NB4 (cell line): ENCODE measurements at regions not wholly inside any gene's neighbourhood (a gene's known extent, or its start where the extent isn't known, plus 50 kb on each side); places are given as distances from the start of the nearest gene placed in this dataset.

Experiments
- CTCF ChIP-seq: IDR thresholded peaks from one replicate; pipeline ENCODE4 v1.5.1; 2012; ENCODE audit warnings: low read depth, low read length
- POLR2A ChIP-seq: IDR thresholded peaks from 2 replicates; pipeline ENCODE4 v1.6.1; 2011; ENCODE audit warnings: mild to moderate bottlenecking; ENCODE audit not compliant: insufficient read length; ENCODE audit errors: extremely low read depth
- TF ChIP-seq, protein P1 (sequence below): IDR thresholded peaks from 2 replicates; pipeline ENCODE4 v1.6.1; 2011; ENCODE audit warnings: low read depth, low read length

DNA sequence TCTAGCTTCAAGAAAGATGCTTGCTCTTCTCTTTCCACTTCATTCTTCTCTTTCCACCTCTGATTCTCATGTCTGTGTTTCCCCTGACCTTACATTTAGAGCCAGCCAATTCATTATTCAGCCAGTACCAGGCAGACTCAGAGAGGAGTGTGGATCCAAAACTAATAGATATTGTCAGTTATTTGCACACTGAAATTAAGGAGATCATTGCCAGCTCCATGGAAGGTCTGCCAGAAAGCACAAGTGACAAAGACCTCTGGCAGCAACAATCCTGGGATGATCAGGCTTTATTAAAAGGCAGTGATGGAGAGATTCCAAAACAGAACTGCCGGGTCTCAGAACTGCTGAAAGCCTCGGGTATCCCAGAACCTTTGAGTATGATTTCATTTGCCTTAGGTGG lies 749.4 kb downstream of the XPNPEP1 start:
- no peak for TF ChIP-seq POLR2A
- TF ChIP-seq CTCF = no peak
- TF ChIP-seq, protein P1, sequence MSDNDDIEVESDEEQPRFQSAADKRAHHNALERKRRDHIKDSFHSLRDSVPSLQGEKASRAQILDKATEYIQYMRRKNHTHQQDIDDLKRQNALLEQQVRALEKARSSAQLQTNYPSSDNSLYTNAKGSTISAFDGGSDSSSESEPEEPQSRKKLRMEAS = no peak
